22Rv1 (cell line): ENCODE measurements at regions not wholly inside any gene's neighbourhood (a gene's known extent, or its start where the extent isn't known, plus 50 kb on each side); places are given as distances from the start of the nearest gene placed in this dataset.

Source experiments
- H3K27ac ChIP-seq: fragments of 450-650 bp; 2 replicates; pipeline ENCODE4 v1.5.1; 2017
- CTCF ChIP-seq: fragments of 450-650 bp; IDR thresholded peaks from 2 replicates; pipeline ENCODE4 v1.5.1; 2017; ENCODE audit warnings: mild to moderate bottlenecking
- ZFX ChIP-seq: fragments of 450-650 bp; IDR thresholded peaks from 2 replicates; pipeline ENCODE4 v1.6.1; 2017; ENCODE audit warnings: antibody characterized with exemption, borderline replicate concordance

- no peak for TF ChIP-seq CTCF
- no peak for TF ChIP-seq ZFX
- no peak overlapping the region for H3K27ac ChIP-seq
Measured at GRCh38 chr20:48265791-48266190, 480.5 kb upstream of the SULF2 start.

DNA sequence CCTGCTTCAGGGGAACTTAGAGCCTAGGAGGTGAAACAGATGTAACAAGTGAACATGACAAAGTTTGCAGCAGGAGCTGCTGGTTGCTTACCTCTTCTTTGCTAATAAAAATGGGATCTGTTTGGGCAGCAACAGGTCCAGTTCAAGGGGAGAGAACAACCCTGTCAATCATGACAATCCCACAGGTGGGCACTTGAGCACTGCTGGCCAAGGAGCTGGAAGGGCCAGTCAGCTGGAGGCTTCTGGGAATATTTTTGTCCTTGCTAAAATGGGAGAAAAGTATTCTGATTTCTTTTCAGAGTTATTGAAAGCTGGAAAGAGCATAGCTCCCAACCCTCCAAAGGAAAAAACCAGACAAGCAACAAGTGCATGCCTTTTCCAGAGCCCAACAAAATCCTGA, 477.7 kb upstream of the SULF2 start:
- no peak for TF ChIP-seq ZFX
- TF ChIP-seq CTCF, result no peak
- no peak overlapping the region for H3K27ac ChIP-seq

DNA sequence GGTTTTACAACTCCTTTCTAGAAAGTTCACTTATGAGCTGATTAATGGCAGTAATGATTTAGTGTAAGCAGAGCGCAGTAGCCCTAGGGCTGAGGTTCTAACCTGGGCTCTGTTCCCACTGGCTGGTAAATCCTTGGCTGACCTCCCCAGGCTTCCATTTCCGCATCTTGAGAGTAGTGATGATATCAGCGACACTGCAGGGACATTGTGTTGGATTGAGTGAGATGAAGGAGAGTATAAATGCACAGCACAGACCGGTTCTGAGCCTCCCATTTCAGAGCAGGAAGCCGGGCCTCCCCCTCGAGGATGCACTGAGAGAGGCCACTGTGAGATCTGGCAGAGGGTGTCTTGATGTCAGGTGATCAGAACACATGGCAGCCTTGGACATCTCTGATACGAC, 477.2 kb upstream of the SULF2 start:
- TF ChIP-seq ZFX (no peak), CTCF (no peak)

GRCh38 chr20:48261398-48261910, 476.2 kb upstream of the SULF2 start:
- TF ChIP-seq CTCF, result no peak
- TF ChIP-seq ZFX, result no peak
- H3K27ac ChIP-seq, result no peak overlapping the region

More for the DNA sequence above, 477.2 kb upstream of the SULF2 start:
- no peak overlapping the region for H3K27ac ChIP-seq

- no peak overlapping the region for H3K27ac ChIP-seq
- TF ChIP-seq ZFX (no peak), CTCF (no peak)
Measured at GRCh38 chr20:48260129-48260756, 475.0 kb upstream of the SULF2 start.

- TF ChIP-seq ZFX, result no peak
- no peak for TF ChIP-seq CTCF
Measured at GRCh38 chr20:48259456-48259855, 474.2 kb upstream of the SULF2 start.

GRCh38 chr20:48257833-48258232, 472.6 kb upstream of the SULF2 start:
- TF ChIP-seq ZFX (no peak), CTCF (no peak)

More at GRCh38 chr20:48259456-48259855, 474.2 kb upstream of the SULF2 start:
- H3K27ac ChIP-seq, result no peak overlapping the region

More at GRCh38 chr20:48257833-48258232, 472.6 kb upstream of the SULF2 start:
- H3K27ac ChIP-seq, result no peak overlapping the region
